ENCODE measurements at regions not wholly inside any gene's neighbourhood (a gene's known extent, or its start where the extent isn't known, plus 50 kb on each side); places are given as distances from the start of the nearest gene placed in this dataset.

DNA sequence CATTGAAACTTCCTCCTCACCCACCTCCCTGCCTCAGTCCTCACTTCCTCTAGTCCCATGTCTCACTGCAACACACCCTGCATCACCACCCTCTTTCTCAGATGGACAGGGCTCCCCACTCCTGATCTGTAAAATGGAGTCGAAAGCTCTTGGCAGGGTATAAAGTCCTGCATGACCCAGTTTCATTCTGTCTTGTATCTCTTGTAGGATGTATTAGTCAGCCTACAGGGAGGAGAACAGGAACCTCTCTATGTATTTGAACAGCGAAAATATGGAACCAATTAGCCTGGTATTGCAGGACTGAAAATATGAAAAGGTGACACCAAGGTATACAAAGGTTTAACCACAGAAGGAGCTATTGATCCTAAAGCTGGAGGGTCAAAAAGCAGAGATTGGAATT is 156.9 kb upstream of the SNX19 start:
- TF ChIP-seq, protein P1, sequence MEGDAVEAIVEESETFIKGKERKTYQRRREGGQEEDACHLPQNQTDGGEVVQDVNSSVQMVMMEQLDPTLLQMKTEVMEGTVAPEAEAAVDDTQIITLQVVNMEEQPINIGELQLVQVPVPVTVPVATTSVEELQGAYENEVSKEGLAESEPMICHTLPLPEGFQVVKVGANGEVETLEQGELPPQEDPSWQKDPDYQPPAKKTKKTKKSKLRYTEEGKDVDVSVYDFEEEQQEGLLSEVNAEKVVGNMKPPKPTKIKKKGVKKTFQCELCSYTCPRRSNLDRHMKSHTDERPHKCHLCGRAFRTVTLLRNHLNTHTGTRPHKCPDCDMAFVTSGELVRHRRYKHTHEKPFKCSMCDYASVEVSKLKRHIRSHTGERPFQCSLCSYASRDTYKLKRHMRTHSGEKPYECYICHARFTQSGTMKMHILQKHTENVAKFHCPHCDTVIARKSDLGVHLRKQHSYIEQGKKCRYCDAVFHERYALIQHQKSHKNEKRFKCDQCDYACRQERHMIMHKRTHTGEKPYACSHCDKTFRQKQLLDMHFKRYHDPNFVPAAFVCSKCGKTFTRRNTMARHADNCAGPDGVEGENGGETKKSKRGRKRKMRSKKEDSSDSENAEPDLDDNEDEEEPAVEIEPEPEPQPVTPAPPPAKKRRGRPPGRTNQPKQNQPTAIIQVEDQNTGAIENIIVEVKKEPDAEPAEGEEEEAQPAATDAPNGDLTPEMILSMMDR (IDR thresholded peaks at IDR 0.05; ENCODE audit: insufficient read depth, low read length, poor library complexity, severe bottlenecking): no peak
- TF ChIP-seq EZH2phosphoT487 (conservative IDR thresholded peaks at IDR 0.05; ENCODE audit: low read length): no peak

Measured in SU-DHL-6 (cell line).